GM20000 (cell line): ENCODE measurements at regions not wholly inside any gene's neighbourhood (a gene's known extent, or its start where the extent isn't known, plus 50 kb on each side); places are given as distances from the start of the nearest gene placed in this dataset.

Experiments
- DNase-seq: peaks from one replicate; pipeline ENCODE4 v3.0.0; 2012; ENCODE audit warnings: low spot score
- TF ChIP-seq, protein P1 (sequence below): IDR thresholded peaks from 2 replicates; pipeline ENCODE4 v1.5.1; 2012; ENCODE audit warnings: mild to moderate bottlenecking, control low read depth; ENCODE audit errors: extremely low read depth, missing control alignments

DNA sequence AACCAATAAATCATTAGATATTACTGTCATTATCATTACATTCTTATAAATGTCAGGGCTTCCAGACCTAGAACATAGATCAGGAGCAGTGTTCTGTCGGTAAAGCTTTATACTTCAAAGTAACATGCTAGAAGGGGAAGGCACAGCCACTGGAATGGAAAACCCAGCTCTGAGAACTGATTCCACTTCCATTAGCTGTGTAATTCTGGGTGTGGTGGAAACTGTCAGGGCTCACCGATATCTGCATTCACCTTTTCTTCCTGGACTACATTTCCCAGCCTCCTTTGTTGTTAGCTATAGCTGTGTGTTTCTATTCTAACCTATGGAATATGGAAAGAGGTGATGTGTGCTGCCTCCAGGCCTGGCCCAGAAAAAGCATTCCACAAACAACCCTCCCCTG lies 585.8 kb downstream of the BUD13 start:
- TF ChIP-seq, protein P1, sequence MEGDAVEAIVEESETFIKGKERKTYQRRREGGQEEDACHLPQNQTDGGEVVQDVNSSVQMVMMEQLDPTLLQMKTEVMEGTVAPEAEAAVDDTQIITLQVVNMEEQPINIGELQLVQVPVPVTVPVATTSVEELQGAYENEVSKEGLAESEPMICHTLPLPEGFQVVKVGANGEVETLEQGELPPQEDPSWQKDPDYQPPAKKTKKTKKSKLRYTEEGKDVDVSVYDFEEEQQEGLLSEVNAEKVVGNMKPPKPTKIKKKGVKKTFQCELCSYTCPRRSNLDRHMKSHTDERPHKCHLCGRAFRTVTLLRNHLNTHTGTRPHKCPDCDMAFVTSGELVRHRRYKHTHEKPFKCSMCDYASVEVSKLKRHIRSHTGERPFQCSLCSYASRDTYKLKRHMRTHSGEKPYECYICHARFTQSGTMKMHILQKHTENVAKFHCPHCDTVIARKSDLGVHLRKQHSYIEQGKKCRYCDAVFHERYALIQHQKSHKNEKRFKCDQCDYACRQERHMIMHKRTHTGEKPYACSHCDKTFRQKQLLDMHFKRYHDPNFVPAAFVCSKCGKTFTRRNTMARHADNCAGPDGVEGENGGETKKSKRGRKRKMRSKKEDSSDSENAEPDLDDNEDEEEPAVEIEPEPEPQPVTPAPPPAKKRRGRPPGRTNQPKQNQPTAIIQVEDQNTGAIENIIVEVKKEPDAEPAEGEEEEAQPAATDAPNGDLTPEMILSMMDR = no peak
- DNase-seq = no peak

GRCh38 chr11:116185551-116185950 lies 587.2 kb downstream of the BUD13 start:
- TF ChIP-seq, protein P1 = no peak
- DNase-seq = no peak

DNA sequence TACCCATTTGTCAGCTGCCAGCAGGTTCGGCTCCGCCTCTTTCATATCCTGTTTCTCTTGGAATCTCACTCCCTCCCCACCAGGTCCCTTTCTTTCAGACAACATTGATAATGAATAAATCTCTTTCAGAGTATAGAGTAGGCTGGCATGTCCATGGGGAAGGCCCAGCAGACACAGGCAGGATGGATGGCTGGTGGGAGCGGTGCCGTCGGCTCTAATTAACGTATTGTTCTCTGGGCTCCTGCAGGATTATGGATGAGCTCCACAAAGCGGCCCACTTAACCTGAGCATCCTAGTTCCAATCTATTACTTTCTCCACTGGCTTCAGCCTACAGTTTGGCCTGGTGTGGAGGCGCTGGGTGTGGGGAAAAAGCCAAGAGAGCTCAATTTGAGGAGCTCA lies 588.0 kb downstream of the BUD13 start:
- no peak for DNase-seq
- TF ChIP-seq, protein P1 = no peak

DNA sequence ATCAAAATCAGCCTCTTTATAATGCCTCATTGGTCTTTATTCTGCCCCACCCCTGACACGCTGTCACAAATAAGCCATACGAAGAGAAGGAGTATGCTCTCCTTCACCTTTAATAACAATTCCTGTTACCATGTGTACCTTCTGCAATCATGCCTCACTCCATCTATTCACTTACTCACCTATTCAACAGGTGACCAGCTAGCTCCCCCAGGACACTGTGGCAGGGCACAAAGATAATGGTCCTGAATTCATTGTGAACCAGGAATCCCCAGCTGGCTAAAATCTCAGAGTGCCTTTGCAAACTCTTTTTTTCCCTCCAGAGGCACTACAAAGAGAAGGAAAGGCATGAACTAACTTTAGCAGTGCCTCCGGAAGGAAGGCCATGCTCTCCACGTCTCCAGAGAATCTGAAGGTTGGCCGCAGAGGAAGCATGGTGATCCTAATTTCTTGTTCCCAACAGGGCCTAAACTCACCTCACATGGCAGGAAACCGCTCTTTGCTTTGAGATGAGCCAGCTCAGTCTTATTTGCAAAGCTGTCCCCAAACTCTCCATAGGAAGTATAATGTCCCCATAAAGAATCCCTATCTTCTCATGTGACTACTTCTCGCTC lies 590.3 kb downstream of the BUD13 start:
- no peak for DNase-seq
- TF ChIP-seq, protein P1 = no peak

- TF ChIP-seq, protein P1 = no peak
- no peak for DNase-seq
These were observed 591.8 kb downstream of the BUD13 start for GRCh38 chr11:116180806-116181600.

DNA sequence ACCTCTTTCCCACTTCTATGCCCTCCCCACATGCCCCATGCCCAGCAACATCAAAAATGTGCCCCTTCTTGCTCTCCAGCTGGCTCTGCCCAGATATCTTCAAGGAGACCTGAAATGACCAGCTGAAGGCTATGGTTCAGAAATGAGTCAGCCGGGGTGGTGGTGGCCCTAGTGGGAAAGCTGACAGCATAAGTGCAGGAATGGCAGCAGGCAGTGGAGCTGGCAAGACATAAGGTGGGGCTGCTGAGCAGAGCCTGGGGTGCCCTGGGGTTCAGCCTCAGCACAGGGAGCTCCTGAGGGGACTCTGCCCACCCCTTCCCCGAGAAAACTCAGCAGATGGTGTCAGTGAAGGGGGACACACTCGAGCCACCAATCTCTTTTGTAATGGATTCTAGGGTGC lies 593.4 kb downstream of the BUD13 start:
- TF ChIP-seq, protein P1 = no peak
- no peak for DNase-seq

DNA sequence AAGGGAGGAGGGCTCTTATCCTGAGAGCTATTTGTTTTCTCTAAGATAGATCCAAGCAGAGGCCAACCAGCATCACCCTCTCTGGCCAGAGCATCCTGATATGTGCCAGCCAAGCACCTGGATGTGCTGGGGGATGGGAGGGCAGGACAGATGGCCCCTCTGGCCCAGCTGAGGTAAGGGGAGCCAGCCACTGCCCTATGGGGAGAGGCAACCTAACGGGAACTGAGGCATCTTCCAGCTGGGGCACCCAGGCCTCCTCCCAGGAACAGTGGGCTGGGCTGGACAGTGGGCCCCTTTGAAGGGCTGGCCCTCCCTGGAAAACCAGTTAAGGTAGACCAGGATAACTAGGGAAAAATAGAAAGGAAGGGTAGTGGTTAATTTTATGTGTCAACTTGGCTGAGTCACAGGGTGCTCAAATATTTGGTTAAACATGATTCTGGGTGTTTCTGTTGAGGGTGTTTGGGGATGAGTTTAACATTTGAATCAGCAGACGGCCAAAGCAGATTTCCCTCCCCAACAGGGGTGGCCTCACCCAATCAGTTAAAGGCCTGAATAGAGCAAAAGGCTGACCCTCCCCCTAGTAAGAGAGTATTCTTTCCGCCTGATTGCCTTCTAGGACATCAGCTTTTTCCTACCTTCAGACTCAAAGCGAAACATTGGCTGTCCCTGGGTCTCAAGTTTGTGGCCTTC lies 595.1 kb downstream of the BUD13 start:
- DNase-seq = no peak
- TF ChIP-seq, protein P1 = no peak
